ENCODE measurements at regions not wholly inside any gene's neighbourhood (a gene's known extent, or its start where the extent isn't known, plus 50 kb on each side); places are given as distances from the start of the nearest gene placed in this dataset.

- Histone ChIP-seq H3K4me2 (no peak overlapping the region), H3K9ac (no peak overlapping the region), H4K20me1 (ENCODE audit: insufficient read depth) (no peaks in the 10 kb centered on the region), H3K4me3 (IDR thresholded peaks at IDR 0.05; ENCODE audit: insufficient read depth, low read depth, low read length) (no peak overlapping the region), H3K27me3 (ENCODE audit: insufficient read depth, low read depth) (no peaks in the 10 kb centered on the region), H2AFZ (ENCODE audit: low read depth) (no peak overlapping the region), H3K27ac (no peak overlapping the region), H3K4me1 (ENCODE audit: low read depth, poor library complexity, severe bottlenecking) (no peaks in the 10 kb centered on the region), H3K36me3 (ENCODE audit: insufficient read depth) (no peaks in the 10 kb centered on the region), H3K79me2 (ENCODE audit: insufficient read depth, low read depth) (no peaks in the 10 kb centered on the region)
- TF ChIP-seq, protein P1, sequence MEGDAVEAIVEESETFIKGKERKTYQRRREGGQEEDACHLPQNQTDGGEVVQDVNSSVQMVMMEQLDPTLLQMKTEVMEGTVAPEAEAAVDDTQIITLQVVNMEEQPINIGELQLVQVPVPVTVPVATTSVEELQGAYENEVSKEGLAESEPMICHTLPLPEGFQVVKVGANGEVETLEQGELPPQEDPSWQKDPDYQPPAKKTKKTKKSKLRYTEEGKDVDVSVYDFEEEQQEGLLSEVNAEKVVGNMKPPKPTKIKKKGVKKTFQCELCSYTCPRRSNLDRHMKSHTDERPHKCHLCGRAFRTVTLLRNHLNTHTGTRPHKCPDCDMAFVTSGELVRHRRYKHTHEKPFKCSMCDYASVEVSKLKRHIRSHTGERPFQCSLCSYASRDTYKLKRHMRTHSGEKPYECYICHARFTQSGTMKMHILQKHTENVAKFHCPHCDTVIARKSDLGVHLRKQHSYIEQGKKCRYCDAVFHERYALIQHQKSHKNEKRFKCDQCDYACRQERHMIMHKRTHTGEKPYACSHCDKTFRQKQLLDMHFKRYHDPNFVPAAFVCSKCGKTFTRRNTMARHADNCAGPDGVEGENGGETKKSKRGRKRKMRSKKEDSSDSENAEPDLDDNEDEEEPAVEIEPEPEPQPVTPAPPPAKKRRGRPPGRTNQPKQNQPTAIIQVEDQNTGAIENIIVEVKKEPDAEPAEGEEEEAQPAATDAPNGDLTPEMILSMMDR (conservative IDR thresholded peaks at IDR 0.05; ENCODE audit: low read depth, low read length) = no peak
Measured at GRCh38 chr10:36781570-36781969, 343.8 kb upstream of the ANKRD30A start.

GRCh38 chr10:36780158-36780557 is 345.2 kb upstream of the ANKRD30A start:
- TF ChIP-seq, protein P1 (conservative IDR thresholded peaks at IDR 0.05; ENCODE audit: low read depth, low read length) = no peak
- Histone ChIP-seq H2AFZ (ENCODE audit: low read depth) (no peak overlapping the region), H4K20me1 (ENCODE audit: insufficient read depth) (no peaks in the 10 kb centered on the region), H3K79me2 (ENCODE audit: insufficient read depth, low read depth) (no peaks in the 10 kb centered on the region), H3K27ac (no peak overlapping the region), H3K27me3 (ENCODE audit: insufficient read depth, low read depth) (no peaks in the 10 kb centered on the region), H3K9ac (no peak overlapping the region), H3K4me2 (no peak overlapping the region), H3K36me3 (ENCODE audit: insufficient read depth) (no peaks in the 10 kb centered on the region), H3K4me1 (ENCODE audit: low read depth, poor library complexity, severe bottlenecking) (no peaks in the 10 kb centered on the region), H3K4me3 (IDR thresholded peaks at IDR 0.05; ENCODE audit: insufficient read depth, low read depth, low read length) (no peak overlapping the region)

DNA sequence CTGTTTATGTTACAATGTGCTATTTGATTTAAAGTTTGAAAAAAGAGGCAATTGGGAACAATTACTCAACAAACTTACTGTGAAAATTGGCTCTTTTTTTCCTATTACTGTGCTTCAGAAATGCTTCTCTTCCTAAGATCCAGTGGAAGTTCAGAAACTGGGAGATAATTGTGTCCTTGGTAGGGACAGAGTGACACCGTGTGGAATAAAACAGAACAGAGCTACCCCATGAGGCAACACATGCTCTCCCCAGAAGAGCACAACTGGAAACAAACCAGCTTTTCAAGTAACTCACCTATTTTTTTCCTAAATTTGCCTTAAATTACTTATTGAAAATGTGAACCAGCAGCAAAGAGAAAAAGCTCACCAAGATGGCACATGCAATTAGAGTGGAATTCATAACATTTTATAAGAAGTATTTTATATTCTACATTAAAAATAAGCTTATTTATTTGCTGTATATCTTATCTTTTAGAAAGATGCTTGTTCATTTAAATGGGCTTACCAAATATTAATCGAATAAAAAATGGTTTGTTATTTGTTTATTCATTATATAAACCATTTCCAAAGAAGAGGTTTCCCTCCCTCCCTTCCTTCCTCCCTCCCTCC is 346.1 kb upstream of the ANKRD30A start:
- Histone ChIP-seq H3K4me3 (IDR thresholded peaks at IDR 0.05; ENCODE audit: insufficient read depth, low read depth, low read length) (no peak overlapping the region), H2AFZ (ENCODE audit: low read depth) (no peak overlapping the region)
- TF ChIP-seq, protein P1 (conservative IDR thresholded peaks at IDR 0.05; ENCODE audit: low read depth, low read length) = peak; percentile 56

GRCh38 chr10:36778651-36779050 is 346.7 kb upstream of the ANKRD30A start:
- TF ChIP-seq, protein P1 (conservative IDR thresholded peaks at IDR 0.05; ENCODE audit: low read depth, low read length) = no peak
- no peaks in the 10 kb centered on the region for H3K36me3 ChIP-seq (ENCODE audit: insufficient read depth)
- H3K4me1 ChIP-seq (ENCODE audit: low read depth, poor library complexity, severe bottlenecking) = no peaks in the 10 kb centered on the region
- H3K4me2 ChIP-seq = no peak overlapping the region
- H4K20me1 ChIP-seq (ENCODE audit: insufficient read depth) = no peaks in the 10 kb centered on the region
- no peak overlapping the region for H3K27ac ChIP-seq
- no peak overlapping the region for H3K4me3 ChIP-seq (IDR thresholded peaks at IDR 0.05; ENCODE audit: insufficient read depth, low read depth, low read length)
- H3K27me3 ChIP-seq (ENCODE audit: insufficient read depth, low read depth) = no peaks in the 10 kb centered on the region
- H3K9ac ChIP-seq = no peak overlapping the region
- no peaks in the 10 kb centered on the region for H3K79me2 ChIP-seq (ENCODE audit: insufficient read depth, low read depth)
- no peak overlapping the region for H2AFZ ChIP-seq (ENCODE audit: low read depth)

More for the DNA sequence above, 346.1 kb upstream of the ANKRD30A start:
- H3K4me1 ChIP-seq (ENCODE audit: low read depth, poor library complexity, severe bottlenecking) = no peaks in the 10 kb centered on the region
- no peak overlapping the region for H3K27ac ChIP-seq
- no peak overlapping the region for H3K4me2 ChIP-seq
- H3K27me3 ChIP-seq (ENCODE audit: insufficient read depth, low read depth) = no peaks in the 10 kb centered on the region
- H4K20me1 ChIP-seq (ENCODE audit: insufficient read depth) = no peaks in the 10 kb centered on the region
- H3K36me3 ChIP-seq (ENCODE audit: insufficient read depth) = no peaks in the 10 kb centered on the region
- no peaks in the 10 kb centered on the region for H3K79me2 ChIP-seq (ENCODE audit: insufficient read depth, low read depth)
- no peak overlapping the region for H3K9ac ChIP-seq

Data from KMS-11 (cell line).